Choroid plexus epithelial cell (primary cell): ENCODE measurements at regions not wholly inside any gene's neighbourhood (a gene's known extent, or its start where the extent isn't known, plus 50 kb on each side); places are given as distances from the start of the nearest gene placed in this dataset.

Source experiments
- DNase-seq: peaks from one replicate; pipeline ENCODE4 v3.0.0-alpha.2; 2010; ENCODE audit warnings: low read depth
- H3K4me3 ChIP-seq: 2 replicates; pipeline ENCODE4 v1.5.1; 2011; ENCODE audit warnings: low read depth, mild to moderate bottlenecking, control low read depth, low read length, moderate library complexity
- TF ChIP-seq, protein P1 (sequence below): conservative IDR thresholded peaks from 2 replicates; pipeline ENCODE4 v1.5.1; 2011; ENCODE audit warnings: low read depth, mild to moderate bottlenecking, control low read depth, inconsistent platforms, low read length, moderate library complexity

DNA sequence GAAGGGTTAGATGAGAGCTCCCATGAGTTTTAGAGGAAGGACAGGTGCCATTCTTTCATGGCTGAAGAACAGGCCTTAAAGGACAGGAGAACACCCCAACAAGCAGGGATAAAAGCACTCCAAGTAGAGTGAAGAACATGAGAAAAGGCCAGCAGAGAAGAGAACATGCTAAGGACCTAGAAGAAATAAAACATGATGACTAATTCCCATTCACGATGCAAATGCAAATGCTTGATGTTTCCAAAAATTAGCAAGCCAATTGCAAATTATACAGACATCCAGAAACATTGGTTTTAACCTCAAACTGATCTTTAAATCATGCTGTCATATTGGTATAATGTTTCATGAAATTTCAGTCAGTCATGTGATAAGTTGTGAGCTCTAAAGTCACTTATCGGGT, 241.7 kb downstream of the CNTN3 start:
- H3K4me3 ChIP-seq = no peak overlapping the region
- TF ChIP-seq, protein P1, sequence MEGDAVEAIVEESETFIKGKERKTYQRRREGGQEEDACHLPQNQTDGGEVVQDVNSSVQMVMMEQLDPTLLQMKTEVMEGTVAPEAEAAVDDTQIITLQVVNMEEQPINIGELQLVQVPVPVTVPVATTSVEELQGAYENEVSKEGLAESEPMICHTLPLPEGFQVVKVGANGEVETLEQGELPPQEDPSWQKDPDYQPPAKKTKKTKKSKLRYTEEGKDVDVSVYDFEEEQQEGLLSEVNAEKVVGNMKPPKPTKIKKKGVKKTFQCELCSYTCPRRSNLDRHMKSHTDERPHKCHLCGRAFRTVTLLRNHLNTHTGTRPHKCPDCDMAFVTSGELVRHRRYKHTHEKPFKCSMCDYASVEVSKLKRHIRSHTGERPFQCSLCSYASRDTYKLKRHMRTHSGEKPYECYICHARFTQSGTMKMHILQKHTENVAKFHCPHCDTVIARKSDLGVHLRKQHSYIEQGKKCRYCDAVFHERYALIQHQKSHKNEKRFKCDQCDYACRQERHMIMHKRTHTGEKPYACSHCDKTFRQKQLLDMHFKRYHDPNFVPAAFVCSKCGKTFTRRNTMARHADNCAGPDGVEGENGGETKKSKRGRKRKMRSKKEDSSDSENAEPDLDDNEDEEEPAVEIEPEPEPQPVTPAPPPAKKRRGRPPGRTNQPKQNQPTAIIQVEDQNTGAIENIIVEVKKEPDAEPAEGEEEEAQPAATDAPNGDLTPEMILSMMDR = no peak
- DNase-seq = no peak

DNA sequence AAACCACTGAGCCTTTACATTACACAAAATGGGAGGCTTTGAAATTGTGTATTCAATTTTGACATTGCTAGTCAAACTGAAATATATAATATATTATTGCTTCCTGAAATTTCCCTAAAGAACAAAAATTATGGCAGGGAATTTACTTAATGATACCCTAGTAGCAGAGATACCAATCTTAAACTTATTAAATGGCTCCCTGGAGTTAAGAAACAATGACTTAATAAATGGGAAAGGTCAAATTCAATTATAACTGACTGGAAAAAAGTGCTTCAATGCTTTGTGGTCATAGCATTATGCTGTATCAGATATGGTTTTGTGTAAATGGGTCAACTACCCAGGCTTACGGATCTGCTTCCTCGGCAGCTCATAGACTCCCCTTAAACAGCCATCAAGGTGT, 244.1 kb downstream of the CNTN3 start:
- TF ChIP-seq, protein P1 = no peak
- H3K4me3 ChIP-seq = no peak overlapping the region
- DNase-seq = no peak

DNA sequence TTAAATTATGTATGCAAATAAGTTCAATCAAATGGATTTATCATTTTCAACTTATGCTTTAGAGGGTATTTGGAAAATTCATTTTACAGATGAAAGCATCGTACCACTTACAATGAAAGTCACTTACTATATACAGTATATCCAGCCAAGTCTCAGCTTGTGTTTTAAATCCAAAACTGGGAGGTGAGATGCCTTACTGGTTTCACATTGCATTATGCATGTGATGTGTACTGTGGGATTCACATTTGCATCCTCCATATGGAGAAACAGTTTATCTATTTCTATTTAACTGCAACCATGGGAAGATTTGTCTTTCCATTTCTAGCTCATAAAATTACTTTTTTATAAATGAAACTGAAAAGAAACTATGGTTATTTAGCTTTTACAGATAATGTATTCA, 248.1 kb downstream of the CNTN3 start:
- no peak overlapping the region for H3K4me3 ChIP-seq
- no peak for DNase-seq
- TF ChIP-seq, protein P1 = no peak

DNA sequence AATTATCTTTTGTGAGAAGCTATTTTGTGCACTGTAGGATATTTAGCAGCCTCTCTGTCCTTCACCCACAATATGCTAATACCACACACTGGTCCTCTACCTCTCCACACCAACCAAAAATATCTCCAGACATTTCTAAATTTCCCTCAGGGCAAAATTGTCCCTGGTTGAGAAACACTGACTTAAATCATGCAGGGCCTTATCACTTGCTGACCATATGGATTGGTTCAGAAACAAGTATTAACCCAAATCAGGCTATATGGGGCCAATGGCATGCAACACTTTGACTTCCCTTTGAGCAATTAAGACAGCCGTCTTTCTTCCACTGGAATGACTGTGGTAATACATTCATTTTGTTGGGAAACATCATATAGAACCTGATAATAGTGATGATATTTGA, 251.1 kb downstream of the CNTN3 start:
- TF ChIP-seq, protein P1 = no peak
- no peak overlapping the region for H3K4me3 ChIP-seq
- DNase-seq = no peak

DNA sequence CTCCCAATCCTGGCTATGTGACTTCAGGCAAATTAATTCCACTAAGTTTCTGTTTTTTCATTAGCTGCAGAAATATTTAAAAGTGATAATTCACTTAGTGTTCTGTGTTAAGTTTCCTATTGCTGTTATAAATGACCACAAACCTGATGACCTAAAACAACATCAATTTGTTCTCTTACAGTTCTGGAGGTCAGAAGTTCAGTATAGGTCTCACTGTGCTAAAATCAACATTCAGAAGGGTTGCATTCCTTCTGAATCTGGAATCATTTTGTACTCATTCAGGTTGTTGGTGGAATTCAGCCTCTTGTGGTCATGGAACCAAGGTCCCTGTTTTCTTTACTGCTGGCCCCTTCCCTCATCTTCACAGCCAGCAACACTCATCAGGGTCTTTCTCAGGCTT, 254.1 kb downstream of the CNTN3 start:
- no peak overlapping the region for H3K4me3 ChIP-seq
- peak; percentile 5 for DNase-seq
- TF ChIP-seq, protein P1 = no peak

DNA sequence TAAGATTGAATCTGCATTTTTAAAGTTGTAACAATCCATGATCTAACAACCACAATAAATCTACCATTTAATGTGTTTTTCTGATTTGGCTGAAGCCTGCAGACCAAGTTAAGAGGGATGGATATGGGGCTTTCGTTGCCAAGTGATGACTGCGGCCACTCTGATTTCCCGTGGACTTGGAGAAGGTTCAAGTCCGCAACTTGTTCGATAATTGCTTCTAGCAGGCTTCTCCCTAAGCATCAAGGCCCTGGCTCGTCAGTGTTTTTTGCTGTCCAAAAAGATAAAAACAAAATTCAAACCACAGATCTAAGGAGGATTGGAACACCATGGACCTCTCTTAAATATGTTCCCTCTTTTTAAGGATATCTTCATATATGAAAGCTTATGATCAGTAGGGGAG, 256.6 kb downstream of the CNTN3 start:
- no peak overlapping the region for H3K4me3 ChIP-seq
- TF ChIP-seq, protein P1 = no peak
- no peak for DNase-seq

DNA sequence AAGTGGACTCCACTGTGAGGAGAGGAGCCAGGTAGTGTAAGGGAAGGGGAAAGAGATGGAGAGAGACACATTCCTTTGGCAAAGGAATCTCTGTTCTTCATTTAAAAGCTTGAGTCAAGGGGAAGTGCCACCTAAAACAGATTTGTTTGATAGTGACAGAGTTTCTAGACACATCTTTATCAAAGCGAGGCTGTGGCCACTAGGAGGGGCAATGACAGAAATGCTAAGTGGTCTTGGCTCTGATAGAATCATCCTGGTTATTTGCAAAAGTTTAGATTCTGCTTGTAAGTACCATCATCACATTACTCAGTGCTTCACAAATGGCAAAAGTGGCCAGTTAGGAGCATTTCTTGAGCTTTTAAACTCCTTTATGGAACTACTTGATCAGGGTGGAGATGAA, 261.4 kb downstream of the CNTN3 start:
- TF ChIP-seq, protein P1 = peak; percentile 45
- DNase-seq = peak; percentile 21
- H3K4me3 ChIP-seq = no peak overlapping the region
